GM19452 (cell line): ENCODE measurements at regions not wholly inside any gene's neighbourhood (a gene's known extent, or its start where the extent isn't known, plus 50 kb on each side); places are given as distances from the start of the nearest gene placed in this dataset.
"Not testable (repeated sequence)": the region's sequence is repeated elsewhere in the genome, so short reads cannot be mapped to it uniquely, and the experiment has no call there.

Source experiments
- ATAC-seq: cut with Tn5 transposase; IDR thresholded peaks from one replicate; pipeline ENCODE4 v1.9.1; 2021; ENCODE audit not compliant: unreplicated experiment

- ATAC-seq = no peak
Observed at GRCh38 chr1:182003953-182004586, 57.4 kb downstream of the ZNF648 start.

- no peak for ATAC-seq
Observed at GRCh38 chr1:182003025-182003725, 58.3 kb downstream of the ZNF648 start.

- no peak for ATAC-seq
Observed at GRCh38 chr1:182002570-182002969, 58.9 kb downstream of the ZNF648 start.

- ATAC-seq = no peak
Observed at GRCh38 chr1:181998858-181999257, 62.7 kb downstream of the ZNF648 start.

GRCh38 chr1:181992072-181992471 is 69.4 kb downstream of the ZNF648 start:
- no peak for ATAC-seq

GRCh38 chr1:181990728-181991127 is 70.8 kb downstream of the ZNF648 start:
- ATAC-seq = no peak

GRCh38 chr1:181989261-181989920 is 72.1 kb downstream of the ZNF648 start:
- no peak for ATAC-seq

- ATAC-seq = no peak
Observed at GRCh38 chr1:181987996-181988395, 73.5 kb downstream of the ZNF648 start.

- ATAC-seq = no peak
Observed at GRCh38 chr1:181987334-181987895, 74.1 kb downstream of the ZNF648 start.

GRCh38 chr1:181986907-181987305 is 74.6 kb downstream of the ZNF648 start:
- ATAC-seq = no peak

GRCh38 chr1:181985936-181986906 is 75.3 kb downstream of the ZNF648 start:
- ATAC-seq = no peak

GRCh38 chr1:181985281-181985680 is 76.2 kb downstream of the ZNF648 start:
- ATAC-seq = no peak

- no peak for ATAC-seq
Observed at GRCh38 chr1:181984006-181984405, 77.5 kb downstream of the ZNF648 start.

- ATAC-seq = no peak
Observed at GRCh38 chr1:181981821-181982220, 79.7 kb downstream of the ZNF648 start.

GRCh38 chr1:181972256-181972655 is 89.3 kb downstream of the ZNF648 start:
- no peak for ATAC-seq

- no peak for ATAC-seq
Observed at GRCh38 chr1:181971424-181971823, 90.1 kb downstream of the ZNF648 start.

GRCh38 chr1:181969902-181970301 is 91.6 kb downstream of the ZNF648 start:
- no peak for ATAC-seq

GRCh38 chr1:181954696-181955095 is 106.8 kb downstream of the ZNF648 start:
- ATAC-seq = not testable (repeated sequence)

GRCh38 chr1:181954178-181954577 is 107.3 kb downstream of the ZNF648 start:
- ATAC-seq = not testable (repeated sequence)

GRCh38 chr1:181953596-181953995 is 107.9 kb downstream of the ZNF648 start:
- ATAC-seq = no peak

GRCh38 chr1:181951213-181951612 is 110.3 kb downstream of the ZNF648 start:
- no peak for ATAC-seq
